Left ventricle myocardium inferior (tissue), 1 donor: ENCODE measurements at regions not wholly inside any gene's neighbourhood (a gene's known extent, or its start where the extent isn't known, plus 50 kb on each side); places are given as distances from the start of the nearest gene placed in this dataset.
A peak's percentile ranks its signal among the peaks of the same experiment; 100 is the strongest.
"Not testable (repeated sequence)": the region's sequence is repeated elsewhere in the genome, so short reads cannot be mapped to it uniquely, and the experiment has no call there.

Experiments used
- DNase-seq: peaks from one replicate; pipeline ENCODE4 v3.0.0-alpha.2; 2020
- H3K27ac ChIP-seq: fragments of 200-600 bp; replicated peaks from 2 replicates; pipeline ENCODE4 v1.8.0; 2021
- H3K27me3 ChIP-seq: fragments of 200-600 bp; 2 replicates; pipeline ENCODE4 v1.8.0; 2021; ENCODE audit warnings: low read depth
- H3K36me3 ChIP-seq: fragments of 200-600 bp; 2 replicates; pipeline ENCODE4 v1.8.0; 2021
- H3K4me1 ChIP-seq: fragments of 200-600 bp; 2 replicates; pipeline ENCODE4 v1.8.0; 2021
- H3K4me3 ChIP-seq: fragments of 200-600 bp; 2 replicates; pipeline ENCODE4 v1.8.0; 2021; ENCODE audit warnings: mild to moderate bottlenecking, moderate library complexity
- H3K9me3 ChIP-seq: fragments of 200-600 bp; replicated peaks from 2 replicates; pipeline ENCODE4 v1.8.0; 2021
- intact Hi-C: fragments of 100-400 bp; cut with micrococcal nuclease; formaldehyde crosslinking; loops from one replicate; pipeline ENCODE4 v1.11.0; 2022
- TF ChIP-seq, protein P1 (sequence below): fragments of 200-600 bp; IDR thresholded peaks from 2 replicates; pipeline ENCODE4 v1.8.0; 2021; ENCODE audit warnings: antibody characterized with exemption, mild to moderate bottlenecking, borderline replicate concordance
- donor health status: DM: no; HTN: yes; CAD: no; lungs with severe emphysema.

DNA sequence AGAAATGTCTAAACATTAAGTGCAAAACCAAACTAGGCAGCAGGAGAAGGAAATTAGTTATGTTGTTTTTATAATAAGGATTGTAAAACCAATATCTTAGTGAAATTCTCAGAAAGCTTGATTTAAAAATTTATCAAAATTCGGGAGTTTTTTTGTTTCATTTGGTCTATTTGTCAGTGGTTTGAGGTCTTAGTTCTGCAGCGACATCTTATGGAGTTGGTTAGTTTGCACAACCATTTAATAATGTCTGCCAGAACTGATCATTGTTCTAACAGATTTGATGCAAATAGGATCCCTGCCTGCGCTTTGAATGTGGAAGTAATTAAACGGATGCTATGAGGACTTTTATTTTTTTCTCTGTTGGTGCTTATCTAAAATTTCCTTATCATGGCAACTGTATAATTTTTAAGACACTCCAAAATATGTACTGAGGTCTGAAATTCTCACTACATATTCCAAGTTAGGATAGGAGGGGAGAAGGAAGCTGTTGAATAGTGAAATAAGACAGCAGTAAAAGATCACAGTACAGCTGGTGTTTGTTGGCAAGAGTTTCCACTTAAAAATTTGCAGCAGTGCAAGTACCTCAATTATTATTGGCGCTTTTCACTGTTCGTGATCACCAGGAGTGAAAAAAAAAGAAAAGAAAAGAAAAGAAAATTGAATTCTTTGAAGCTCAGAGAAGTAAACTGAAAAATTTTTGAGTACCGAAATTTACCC, 2521.4 kb downstream of the ARAP2 start:
- intact Hi-C loops, result no loop called here

DNA sequence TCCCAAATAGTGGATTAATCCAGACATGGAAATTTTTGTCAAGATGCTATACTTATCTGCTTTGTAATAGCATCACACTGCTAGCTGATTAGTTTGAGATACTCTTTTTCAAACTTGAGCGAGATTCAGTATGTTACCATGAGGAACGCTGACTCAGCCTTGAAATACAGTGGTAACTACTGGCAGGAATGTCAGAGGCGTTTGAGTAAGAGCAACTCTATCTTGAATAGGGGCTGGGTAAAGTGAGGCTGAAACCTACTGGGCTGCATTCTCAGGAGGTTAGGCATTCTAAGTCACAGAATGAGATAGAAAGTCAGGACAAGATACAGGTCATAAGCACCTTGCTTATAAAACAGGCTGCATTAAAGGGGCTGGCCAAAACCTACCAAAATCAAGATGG, 2519.6 kb downstream of the ARAP2 start:
- TF ChIP-seq, protein P1, sequence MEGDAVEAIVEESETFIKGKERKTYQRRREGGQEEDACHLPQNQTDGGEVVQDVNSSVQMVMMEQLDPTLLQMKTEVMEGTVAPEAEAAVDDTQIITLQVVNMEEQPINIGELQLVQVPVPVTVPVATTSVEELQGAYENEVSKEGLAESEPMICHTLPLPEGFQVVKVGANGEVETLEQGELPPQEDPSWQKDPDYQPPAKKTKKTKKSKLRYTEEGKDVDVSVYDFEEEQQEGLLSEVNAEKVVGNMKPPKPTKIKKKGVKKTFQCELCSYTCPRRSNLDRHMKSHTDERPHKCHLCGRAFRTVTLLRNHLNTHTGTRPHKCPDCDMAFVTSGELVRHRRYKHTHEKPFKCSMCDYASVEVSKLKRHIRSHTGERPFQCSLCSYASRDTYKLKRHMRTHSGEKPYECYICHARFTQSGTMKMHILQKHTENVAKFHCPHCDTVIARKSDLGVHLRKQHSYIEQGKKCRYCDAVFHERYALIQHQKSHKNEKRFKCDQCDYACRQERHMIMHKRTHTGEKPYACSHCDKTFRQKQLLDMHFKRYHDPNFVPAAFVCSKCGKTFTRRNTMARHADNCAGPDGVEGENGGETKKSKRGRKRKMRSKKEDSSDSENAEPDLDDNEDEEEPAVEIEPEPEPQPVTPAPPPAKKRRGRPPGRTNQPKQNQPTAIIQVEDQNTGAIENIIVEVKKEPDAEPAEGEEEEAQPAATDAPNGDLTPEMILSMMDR, result no peak
- no peak overlapping the region for H3K4me3 ChIP-seq
- H3K4me1 ChIP-seq, result no peaks in the 10 kb centered on the region
- no peak overlapping the region for H3K27ac ChIP-seq
- DNase-seq, result no peak
- intact Hi-C loops, result no loop called here
- H3K27me3 ChIP-seq, result no peaks in the 10 kb centered on the region
- no peaks in the 10 kb centered on the region for H3K9me3 ChIP-seq
- no peaks in the 10 kb centered on the region for H3K36me3 ChIP-seq

More for the DNA sequence above, 2521.4 kb downstream of the ARAP2 start:
- Histone ChIP-seq H3K9me3 (no peaks in the 10 kb centered on the region), H3K4me1 (no peaks in the 10 kb centered on the region), H3K27ac (no peak overlapping the region), H3K36me3 (no peaks in the 10 kb centered on the region), H3K4me3 (peak overlapping the region; percentile 5), H3K27me3 (no peaks in the 10 kb centered on the region)
- DNase-seq, result no peak
- TF ChIP-seq, protein P1, result no peak

DNA sequence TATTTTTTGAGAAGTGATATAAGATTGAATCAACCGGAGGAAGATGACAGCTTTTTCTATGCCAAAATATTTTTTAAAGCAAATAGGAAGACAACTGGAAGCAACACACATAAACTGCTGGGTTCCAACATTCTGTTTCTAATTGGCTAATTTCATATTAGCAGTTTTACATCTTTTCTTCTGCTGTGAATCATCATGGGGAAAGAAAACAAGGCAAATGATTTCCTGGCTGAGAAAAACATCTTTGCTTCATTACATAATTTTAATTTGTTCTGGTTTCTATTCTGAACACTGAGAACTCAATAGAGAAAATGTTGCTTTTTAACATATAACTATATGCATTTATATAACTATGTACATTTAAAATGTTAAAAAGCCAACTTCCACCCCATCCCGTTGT, 2518.5 kb downstream of the ARAP2 start:
- TF ChIP-seq, protein P1, result no peak

DNA sequence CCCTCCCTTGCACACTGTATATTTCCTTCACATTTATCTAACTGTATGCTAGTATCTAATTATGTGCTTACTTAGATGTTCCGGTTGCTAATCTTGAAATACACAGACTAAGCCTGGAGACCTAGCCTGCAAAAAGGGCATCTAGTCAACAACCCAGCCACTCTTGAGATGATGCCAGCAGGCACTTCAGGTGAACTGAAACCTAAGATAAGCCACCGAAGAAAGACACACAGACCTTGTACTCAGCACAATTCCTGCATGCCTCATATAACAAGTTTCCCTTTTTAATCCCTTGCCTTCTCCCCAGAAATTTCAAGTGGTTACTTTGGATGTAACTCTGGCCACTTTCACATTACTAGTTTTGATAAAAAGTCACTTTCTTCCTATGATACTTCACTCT, 2506.6 kb downstream of the ARAP2 start:
- no peaks in the 10 kb centered on the region for H3K9me3 ChIP-seq
- no peaks in the 10 kb centered on the region for H3K27me3 ChIP-seq
- no peak overlapping the region for H3K4me3 ChIP-seq
- H3K27ac ChIP-seq, result no peak overlapping the region
- TF ChIP-seq, protein P1, result no peak
- intact Hi-C loops, result no loop called here
- H3K36me3 ChIP-seq, result no peaks in the 10 kb centered on the region
- no peaks in the 10 kb centered on the region for H3K4me1 ChIP-seq
- no peak for DNase-seq

More for the DNA sequence above, 2518.5 kb downstream of the ARAP2 start:
- Histone ChIP-seq H3K4me3 (no peak overlapping the region), H3K9me3 (peaks cover 5% of the 10 kb centered on the region), H3K36me3 (no peaks in the 10 kb centered on the region), H3K27me3 (no peaks in the 10 kb centered on the region), H3K4me1 (no peaks in the 10 kb centered on the region), H3K27ac (no peak overlapping the region)
- DNase-seq, result no peak
- intact Hi-C loops, result no loop called here

DNA sequence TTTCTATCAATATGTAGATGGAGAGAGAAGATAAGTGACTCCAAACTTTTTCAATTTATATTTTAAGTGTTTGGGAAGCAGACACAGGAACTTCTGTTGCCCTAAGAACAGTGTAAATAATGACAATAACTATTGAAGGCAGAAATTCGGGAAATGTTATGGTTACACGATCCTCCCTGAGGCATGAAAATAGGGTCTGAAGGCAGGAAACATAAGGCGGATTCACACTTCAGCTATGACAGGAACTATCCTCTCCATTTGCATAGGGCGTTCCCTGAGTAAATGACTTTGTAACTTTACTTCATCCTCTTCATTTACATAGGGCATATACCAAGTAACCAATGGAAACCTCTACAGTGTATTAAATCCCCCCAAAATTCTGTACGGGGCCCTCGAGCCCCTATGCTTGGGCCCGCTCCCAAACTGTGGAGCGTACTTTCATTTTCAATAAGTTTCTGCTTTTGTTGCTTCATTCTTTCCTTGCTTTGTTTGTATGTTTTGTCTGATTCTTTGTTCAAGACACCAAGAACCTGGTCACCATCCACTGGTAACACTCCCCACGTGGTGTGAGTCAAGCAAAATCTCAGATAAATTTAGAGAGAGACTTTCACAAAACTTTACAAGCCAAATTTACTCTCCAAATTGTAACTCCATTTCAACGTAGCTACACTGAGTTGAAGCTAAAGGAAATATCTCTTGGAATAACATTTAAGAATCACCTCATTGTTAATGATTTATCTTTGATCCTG, 2504.3 kb downstream of the ARAP2 start:
- TF ChIP-seq, protein P1, result no peak

DNA sequence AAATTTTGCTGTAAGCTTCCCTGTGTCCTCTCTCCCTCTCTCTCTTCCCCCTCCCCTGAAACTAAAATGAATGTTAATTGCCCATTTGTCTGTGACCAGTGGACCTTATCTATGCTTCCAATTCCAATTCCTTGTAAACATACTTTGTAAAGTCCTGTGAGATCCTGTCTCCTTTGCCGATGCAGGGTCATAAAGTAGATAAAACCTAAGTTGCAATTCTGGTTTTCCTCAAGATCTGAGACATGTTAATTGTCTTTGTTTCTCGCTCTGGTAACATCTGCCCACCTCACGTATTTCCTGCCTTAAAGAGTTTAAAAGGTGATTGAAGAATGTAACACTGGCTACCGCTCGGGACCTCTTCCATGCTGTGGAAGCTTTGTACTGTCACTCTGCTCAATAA, 2503.4 kb downstream of the ARAP2 start:
- H3K9me3 ChIP-seq, H3K27ac ChIP-seq, H3K4me3 ChIP-seq, H3K27me3 ChIP-seq, H3K36me3 ChIP-seq, intact Hi-C loops, H3K4me1 ChIP-seq, DNase-seq: not testable (repeated sequence)

More for the DNA sequence above, 2504.3 kb downstream of the ARAP2 start:
- no peak overlapping the region for H3K27ac ChIP-seq
- intact Hi-C loops, result no loop called here
- H3K27me3 ChIP-seq, result no peaks in the 10 kb centered on the region
- no peaks in the 10 kb centered on the region for H3K36me3 ChIP-seq
- no peak overlapping the region for H3K4me3 ChIP-seq
- H3K9me3 ChIP-seq, result no peaks in the 10 kb centered on the region
- H3K4me1 ChIP-seq, result no peaks in the 10 kb centered on the region
- DNase-seq, result no peak
